Liver (tissue), 8 donors: ENCODE measurements at regions not wholly inside any gene's neighbourhood (a gene's known extent, or its start where the extent isn't known, plus 50 kb on each side); places are given as distances from the start of the nearest gene placed in this dataset.

ENCODE experiments used
- DNase-seq: peaks from one replicate; pipeline ENCODE4 v3.0.0-alpha.2; 2017; ENCODE audit warnings: low spot score
- H3K27ac ChIP-seq, 2 donors: one replicate each; pipeline ENCODE4 v1.7.0; 2013; ENCODE audit warnings: inconsistent platforms in 2 of 2, low read length in 2 of 2, control low read depth in 1 of 2, low read depth in 1 of 2, mild to moderate bottlenecking in 1 of 2
- H3K27me3 ChIP-seq, 4 donors: one replicate each; pipeline versions ENCODE4 v1.6.1 to v1.7.0; 2013; ENCODE audit warnings: low read length in 3 of 4, inconsistent platforms in 1 of 4, mild to moderate bottlenecking in 1 of 4, moderate library complexity in 1 of 4; ENCODE audit not compliant: control insufficient read depth in 4 of 4, insufficient read depth in 4 of 4
- H3K36me3 ChIP-seq, 4 donors: one replicate each; pipeline versions ENCODE4 v1.6.1 to v1.7.0; 2013; ENCODE audit warnings: low read length in 3 of 4, mild to moderate bottlenecking in 3 of 4, low read depth in 1 of 4, moderate library complexity in 1 of 4; ENCODE audit not compliant: control insufficient read depth in 4 of 4, insufficient read depth in 3 of 4
- H3K4me1 ChIP-seq, 4 donors: one replicate each; pipeline versions ENCODE4 v1.6.1 to v1.7.0; 2013; ENCODE audit warnings: low read length in 3 of 4, mild to moderate bottlenecking in 3 of 4, moderate library complexity in 1 of 4; ENCODE audit not compliant: control insufficient read depth in 4 of 4, insufficient read depth in 4 of 4
- H3K4me3 ChIP-seq, 3 donors: one replicate each; pipeline versions ENCODE4 v1.6.1 to v1.7.0; 2013; ENCODE audit warnings: low read length in 3 of 3, control low read depth in 1 of 3, low read depth in 1 of 3, mild to moderate bottlenecking in 1 of 3
- H3K9ac ChIP-seq, 2 donors: one replicate each; pipeline ENCODE4 v1.7.0; 2013; ENCODE audit warnings: low read length in 2 of 2, mild to moderate bottlenecking in 2 of 2, moderate library complexity in 2 of 2, control low read depth in 1 of 2, low read depth in 1 of 2
- H3K9me3 ChIP-seq, 4 donors: one replicate each; pipeline versions ENCODE4 v1.6.1 to v1.7.0; 2013; ENCODE audit warnings: low read length in 3 of 4; ENCODE audit not compliant: control insufficient read depth in 4 of 4
- ATF3 ChIP-seq: IDR thresholded peaks from 2 replicates; pipeline ENCODE4 v1.6.1; 2016; ENCODE audit warnings: antibody characterized with exemption
- EGR1 ChIP-seq, 2 donors: IDR thresholded peaks; 2 replicates each; pipeline ENCODE4 v1.6.1; 2016 to 2018; ENCODE audit warnings: antibody characterized with exemption in 2 of 2, low read depth in 2 of 2
- FOXA1 ChIP-seq: IDR thresholded peaks from 2 replicates; pipeline ENCODE4 v1.6.1; 2016; ENCODE audit warnings: antibody characterized with exemption
- FOXA2 ChIP-seq: IDR thresholded peaks from 2 replicates; pipeline ENCODE4 v1.6.1; 2016; ENCODE audit warnings: antibody characterized with exemption
- GABPA ChIP-seq, 2 donors: IDR thresholded peaks in 1 of 2; conservative IDR thresholded peaks in 1 of 2; 2 replicates each; pipeline ENCODE4 v1.6.1; 2016; ENCODE audit warnings: antibody characterized with exemption in 2 of 2, mild to moderate bottlenecking in 1 of 2, moderate library complexity in 1 of 2
- HNF4A ChIP-seq, 2 donors: conservative IDR thresholded peaks; 2 replicates each; pipeline ENCODE4 v1.6.1; 2016; ENCODE audit warnings: antibody characterized with exemption in 2 of 2, mild to moderate bottlenecking in 2 of 2
- HNF4G ChIP-seq: IDR thresholded peaks from 2 replicates; pipeline ENCODE4 v1.6.1; 2016; ENCODE audit warnings: antibody characterized with exemption
- JUND ChIP-seq, 2 donors: IDR thresholded peaks; 2 replicates each; pipeline ENCODE4 v1.6.1; 2016; ENCODE audit warnings: antibody characterized with exemption in 2 of 2
- MAX ChIP-seq: IDR thresholded peaks from 2 replicates; pipeline ENCODE4 v1.6.1; 2016; ENCODE audit warnings: antibody characterized with exemption
- NR2F2 ChIP-seq: IDR thresholded peaks from 2 replicates; pipeline ENCODE4 v1.6.1; 2016; ENCODE audit warnings: antibody characterized with exemption
- RAD21 ChIP-seq, 2 donors: IDR thresholded peaks; 2 replicates each; pipeline ENCODE4 v1.6.1; 2016; ENCODE audit warnings: antibody characterized with exemption in 2 of 2, mild to moderate bottlenecking in 2 of 2
- REST ChIP-seq: IDR thresholded peaks from 2 replicates; pipeline ENCODE4 v1.6.1; 2016; ENCODE audit warnings: antibody characterized with exemption, mild to moderate bottlenecking
- RXRA ChIP-seq, 2 donors: IDR thresholded peaks; 2 replicates each; pipeline ENCODE4 v1.6.1; 2017 to 2018; ENCODE audit warnings: antibody characterized with exemption in 2 of 2, mild to moderate bottlenecking in 1 of 2
- SP1 ChIP-seq: IDR thresholded peaks from 2 replicates; pipeline ENCODE4 v1.6.1; 2018; ENCODE audit warnings: antibody characterized with exemption, mild to moderate bottlenecking
- TAF1 ChIP-seq: conservative IDR thresholded peaks from 2 replicates; pipeline ENCODE4 v1.6.1; 2016; ENCODE audit warnings: antibody characterized with exemption, mild to moderate bottlenecking
- YY1 ChIP-seq: IDR thresholded peaks from 2 replicates; pipeline ENCODE4 v1.6.1; 2016; ENCODE audit warnings: antibody characterized with exemption, mild to moderate bottlenecking
- ZBTB33 ChIP-seq: IDR thresholded peaks from 2 replicates; pipeline ENCODE4 v1.6.1; 2016; ENCODE audit warnings: antibody characterized with exemption
- WGBS: extraction: QIAGEN DNeasy Blood & Tissue Kit; methylation state at CpG from one replicate; pipeline ENCODE4 v1.1.7; 2013; 5-methylcytosine and 5-hydroxymethylcytosine counted together
- TF ChIP-seq, protein P1 (sequence below): fragments of 150-350 bp; IDR thresholded peaks from 2 replicates; pipeline ENCODE4 v1.5.1; 2017; ENCODE audit warnings: improper control_type of control experiment, low read depth, low read length; ENCODE audit not compliant: missing input control
- donor health status: healthy.
- donor health status: healthy.
- donor health status: healthy.
- donor health status: healthy.
- donor health status: healthy.

- Histone ChIP-seq H3K36me3 (no peaks in the 10 kb centered on the region), H3K9ac (no peak overlapping the region), H3K4me1 (peaks cover 0 to 12% (median 6%) of the 10 kb centered on the region in 4 donors), H3K27me3 (no peaks in the 10 kb centered on the region), H3K9me3 (no peaks in the 10 kb centered on the region), H3K27ac (no peak overlapping the region), H3K4me3 (no peak overlapping the region)
- no peak for DNase-seq
- 92% methylated on average over 3 of the region's 3 CpGs for WGBS
- TF ChIP-seq EGR1 (IDR thresholded peaks at IDR 0.05; ENCODE audit: low read depth in 2 of 2) (no peak), SP1 (no peak), JUND (IDR thresholded peaks at IDR 0.05) (no peak), ATF3 (no peak), YY1 (no peak), MAX (no peak), HNF4A (conservative IDR thresholded peaks at IDR 0.05) (no peak), ZBTB33 (no peak), FOXA2 (no peak), TAF1 (no peak), GABPA (IDR thresholded peaks at IDR 0.05 in 1 of 2, conservative IDR thresholded peaks at IDR 0.05 in 1 of 2) (no peak), HNF4G (no peak), NR2F2 (no peak), RAD21 (IDR thresholded peaks at IDR 0.05) (no peak), RXRA (IDR thresholded peaks at IDR 0.05) (no peak), FOXA1 (no peak), REST (no peak)
- TF ChIP-seq, protein P1, sequence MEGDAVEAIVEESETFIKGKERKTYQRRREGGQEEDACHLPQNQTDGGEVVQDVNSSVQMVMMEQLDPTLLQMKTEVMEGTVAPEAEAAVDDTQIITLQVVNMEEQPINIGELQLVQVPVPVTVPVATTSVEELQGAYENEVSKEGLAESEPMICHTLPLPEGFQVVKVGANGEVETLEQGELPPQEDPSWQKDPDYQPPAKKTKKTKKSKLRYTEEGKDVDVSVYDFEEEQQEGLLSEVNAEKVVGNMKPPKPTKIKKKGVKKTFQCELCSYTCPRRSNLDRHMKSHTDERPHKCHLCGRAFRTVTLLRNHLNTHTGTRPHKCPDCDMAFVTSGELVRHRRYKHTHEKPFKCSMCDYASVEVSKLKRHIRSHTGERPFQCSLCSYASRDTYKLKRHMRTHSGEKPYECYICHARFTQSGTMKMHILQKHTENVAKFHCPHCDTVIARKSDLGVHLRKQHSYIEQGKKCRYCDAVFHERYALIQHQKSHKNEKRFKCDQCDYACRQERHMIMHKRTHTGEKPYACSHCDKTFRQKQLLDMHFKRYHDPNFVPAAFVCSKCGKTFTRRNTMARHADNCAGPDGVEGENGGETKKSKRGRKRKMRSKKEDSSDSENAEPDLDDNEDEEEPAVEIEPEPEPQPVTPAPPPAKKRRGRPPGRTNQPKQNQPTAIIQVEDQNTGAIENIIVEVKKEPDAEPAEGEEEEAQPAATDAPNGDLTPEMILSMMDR: no peak
Measured at GRCh38 chr1:42044346-42044745, 108.9 kb upstream of the GUCA2B start.
